ENCODE measurements at regions not wholly inside any gene's neighbourhood (a gene's known extent, or its start where the extent isn't known, plus 50 kb on each side); places are given as distances from the start of the nearest gene placed in this dataset.

- no peak for DNase-seq (ENCODE audit: low read depth)
Observed at GRCh38 chr7:15855525-15856109, 169.1 kb upstream of the MEOX2 start.

DNA sequence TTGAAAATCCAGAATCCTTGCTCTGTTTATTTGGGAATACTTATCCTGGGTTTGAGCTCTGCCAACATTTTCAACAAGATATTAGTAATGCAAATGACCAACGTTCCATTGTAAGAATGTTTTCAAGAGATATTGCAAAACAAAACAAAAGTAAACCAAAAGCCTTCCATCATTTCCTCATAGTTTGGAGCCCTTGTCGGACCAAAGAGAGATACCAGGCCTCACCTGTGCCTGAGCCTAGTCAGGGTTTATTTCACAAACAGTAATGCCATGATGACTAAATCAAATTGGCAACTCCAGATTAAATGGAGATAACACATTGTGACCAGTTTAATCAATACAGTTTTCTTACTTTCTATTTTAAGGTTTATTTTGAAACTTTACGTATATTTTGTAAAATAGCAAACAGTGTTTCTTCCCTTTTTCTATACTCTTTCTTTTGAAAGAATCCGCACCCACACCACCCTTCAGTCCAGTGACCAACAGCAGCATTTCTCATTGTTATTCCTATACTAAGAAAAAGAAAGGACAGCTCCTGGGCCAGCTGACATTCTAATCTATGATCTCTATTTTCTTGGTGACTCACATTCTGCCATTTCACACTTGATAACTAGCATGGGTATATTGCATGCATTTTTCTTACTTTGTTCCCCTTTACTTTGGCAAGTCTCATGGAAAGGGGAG is 168.5 kb upstream of the MEOX2 start:
- no peak for DNase-seq (ENCODE audit: low read depth)

DNA sequence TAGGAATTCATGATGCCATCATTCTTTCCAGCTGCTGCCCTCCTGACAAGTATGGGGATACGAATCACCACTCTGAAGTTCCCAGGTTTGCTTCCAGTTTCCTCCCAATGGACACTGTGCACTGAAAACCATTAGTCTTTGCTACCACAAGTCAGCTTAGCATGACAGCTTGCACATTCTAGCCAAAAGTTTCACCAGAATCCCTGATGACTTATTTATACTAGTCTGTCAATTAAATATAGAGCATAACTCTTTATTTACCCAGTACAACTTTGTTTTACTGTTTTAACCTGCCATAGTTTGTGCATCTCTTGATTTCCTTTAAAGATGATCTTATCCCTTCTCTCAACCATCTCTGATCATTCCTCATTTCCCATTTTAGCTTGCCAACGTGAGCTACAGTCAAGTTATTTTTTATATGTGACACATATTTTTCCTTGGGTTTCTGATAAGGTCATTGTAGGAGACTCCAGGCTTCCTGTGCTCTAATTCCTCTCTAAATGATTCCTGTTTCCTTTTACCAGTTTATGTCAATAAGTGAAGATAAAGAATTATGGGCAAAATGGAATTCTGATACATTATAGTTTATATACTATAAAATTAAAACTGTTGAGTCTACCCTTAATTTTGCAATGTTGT is 167.5 kb upstream of the MEOX2 start:
- no peak for DNase-seq (ENCODE audit: low read depth)

GRCh38 chr7:15851201-15851600 is 164.7 kb upstream of the MEOX2 start:
- no peak for DNase-seq (ENCODE audit: low read depth)

- DNase-seq (ENCODE audit: low read depth), result no peak
Observed at GRCh38 chr7:15848901-15849300, 162.4 kb upstream of the MEOX2 start.

DNA sequence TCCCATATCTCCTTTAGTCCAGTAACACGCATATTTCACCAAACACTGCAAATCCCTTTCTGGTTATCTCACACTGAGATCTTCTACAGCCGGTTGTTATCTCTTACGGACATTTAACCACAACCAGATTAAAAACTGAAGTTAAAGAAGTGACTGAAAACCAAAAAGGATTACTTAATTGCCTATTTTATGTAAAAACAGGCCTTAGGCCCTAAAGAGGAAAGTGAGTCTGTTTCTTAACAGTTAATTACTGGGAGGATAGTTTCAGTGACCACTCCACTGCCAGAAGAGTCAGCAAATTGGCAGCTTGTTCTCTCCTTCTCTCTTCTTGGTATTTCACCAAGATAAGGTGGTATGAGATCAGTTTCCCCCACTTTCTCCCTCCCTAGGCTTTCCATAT is 161.9 kb upstream of the MEOX2 start:
- DNase-seq (ENCODE audit: low read depth), result no peak

DNA sequence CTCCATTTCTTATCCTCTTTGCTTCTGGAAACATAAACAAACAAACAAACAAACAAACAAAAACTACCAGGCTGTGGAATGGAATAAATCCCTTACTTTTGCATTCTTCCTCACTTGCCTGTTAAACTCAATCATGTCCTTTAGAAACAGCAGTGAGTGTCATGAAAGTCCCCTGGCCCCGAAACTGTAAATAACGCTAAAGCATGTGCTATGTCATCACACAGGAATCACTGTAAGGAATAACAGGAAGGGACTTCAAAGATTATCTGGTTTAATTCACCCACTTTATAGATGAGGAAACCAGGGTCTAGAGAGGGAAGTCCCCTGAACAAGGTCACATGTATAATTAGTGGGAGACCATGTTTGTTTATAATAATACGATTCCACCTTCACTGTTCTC is 159.4 kb upstream of the MEOX2 start:
- no peak for DNase-seq (ENCODE audit: low read depth)

DNA sequence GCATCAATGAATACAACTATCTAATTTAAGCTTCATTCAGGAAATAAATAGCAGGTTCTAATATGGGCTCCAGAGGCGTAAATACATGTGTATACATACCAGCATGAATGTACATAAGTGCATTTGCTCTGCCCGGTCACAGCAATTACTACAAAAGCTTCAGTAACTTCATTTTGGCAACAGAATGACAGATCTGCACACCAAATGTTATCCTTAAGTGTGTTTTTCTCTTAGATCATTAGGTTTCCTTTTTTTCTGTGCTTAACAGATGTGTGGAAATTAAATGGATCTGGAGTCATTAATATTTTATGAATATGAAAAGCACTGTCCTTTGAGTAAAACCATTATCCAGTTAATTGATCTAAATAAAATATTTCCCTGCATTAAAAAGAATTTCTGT is 159.0 kb upstream of the MEOX2 start:
- DNase-seq (ENCODE audit: low read depth), result no peak

DNA sequence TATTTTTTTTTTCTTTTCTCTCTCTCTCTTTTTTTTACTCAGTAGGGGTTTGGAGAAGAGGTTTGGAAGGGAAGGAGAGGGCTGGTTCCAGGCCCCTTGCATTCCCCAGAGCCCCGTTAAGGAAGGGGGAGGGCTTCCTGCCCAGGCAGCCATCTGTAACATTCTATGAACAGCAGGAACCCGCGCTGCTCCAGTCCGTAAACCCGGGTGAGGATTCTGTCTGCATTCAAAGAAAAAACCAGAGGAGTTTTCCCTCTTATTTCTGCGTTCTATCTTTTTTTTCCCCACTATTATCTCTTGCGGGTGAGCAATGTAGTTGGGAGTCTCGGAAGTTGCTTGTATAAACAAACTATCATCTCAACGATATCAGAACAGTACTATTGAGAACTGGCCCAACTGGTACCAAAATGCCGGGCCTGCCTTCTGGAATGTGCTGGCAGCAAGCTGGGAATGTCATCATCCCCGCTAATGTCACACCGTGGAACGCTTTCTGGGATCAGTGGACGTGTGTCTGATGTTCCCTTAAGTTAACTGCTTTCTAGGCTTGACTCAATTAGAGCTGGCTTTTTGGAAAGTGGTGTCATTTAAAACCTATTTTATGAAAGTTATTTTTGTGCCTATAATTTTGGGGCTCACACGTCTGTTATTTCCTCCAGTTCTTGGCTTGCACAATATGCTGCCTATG is 153.1 kb upstream of the MEOX2 start:
- DNase-seq (ENCODE audit: low read depth), result no peak

GRCh38 chr7:15838265-15838664 is 151.8 kb upstream of the MEOX2 start:
- no peak for DNase-seq (ENCODE audit: low read depth)

DNA sequence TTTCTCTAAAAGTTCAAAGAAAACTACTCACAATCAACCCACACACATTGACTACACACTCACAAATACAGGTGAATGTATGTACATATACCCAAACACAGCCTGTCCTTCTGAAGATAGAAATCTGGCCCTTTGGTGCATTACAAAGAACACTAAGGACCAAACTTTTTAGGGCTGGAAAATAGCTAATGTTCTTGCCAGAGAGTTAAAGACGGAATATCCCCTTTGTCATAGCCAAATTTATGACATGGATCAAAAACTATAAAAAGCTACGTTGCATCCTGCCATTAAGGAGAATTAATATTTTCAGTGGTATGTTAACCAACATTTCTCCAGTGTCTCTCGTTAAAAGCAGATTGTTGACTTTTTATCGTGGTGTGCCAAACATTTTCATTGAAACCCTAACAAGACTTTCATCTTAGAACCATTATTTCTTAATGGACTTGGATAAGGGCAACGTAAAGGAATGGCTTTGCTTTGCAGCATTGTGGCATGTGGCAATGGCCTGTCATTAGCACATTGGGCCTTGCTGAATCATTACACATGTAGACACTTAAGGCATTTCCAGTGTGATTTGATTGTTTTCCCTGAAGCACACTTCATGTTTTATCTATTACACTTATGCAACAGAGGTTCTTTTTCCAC is 150.9 kb upstream of the MEOX2 start:
- DNase-seq (ENCODE audit: low read depth), result no peak

DNA sequence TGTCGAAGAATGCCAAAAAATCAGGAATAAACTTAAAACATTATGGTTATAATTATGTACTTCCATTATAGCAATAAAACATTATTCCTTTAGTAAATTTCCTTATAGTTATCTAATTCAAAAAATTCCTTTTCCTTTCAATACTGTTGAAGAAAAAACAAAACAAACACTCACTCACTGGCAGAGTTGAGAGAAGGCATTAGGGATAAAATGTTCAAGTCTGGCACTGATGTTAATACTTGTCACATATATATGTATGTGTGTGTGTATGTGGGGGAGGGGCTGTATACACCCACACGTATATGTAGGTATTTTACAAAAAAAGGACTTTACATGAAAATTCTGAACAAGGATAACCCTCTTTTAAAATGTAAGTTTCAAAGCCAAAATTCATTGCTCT is 150.2 kb upstream of the MEOX2 start:
- DNase-seq (ENCODE audit: low read depth), result no peak

- no peak for DNase-seq (ENCODE audit: low read depth)
Observed at GRCh38 chr7:15836041-15836440, 149.6 kb upstream of the MEOX2 start.

DNA sequence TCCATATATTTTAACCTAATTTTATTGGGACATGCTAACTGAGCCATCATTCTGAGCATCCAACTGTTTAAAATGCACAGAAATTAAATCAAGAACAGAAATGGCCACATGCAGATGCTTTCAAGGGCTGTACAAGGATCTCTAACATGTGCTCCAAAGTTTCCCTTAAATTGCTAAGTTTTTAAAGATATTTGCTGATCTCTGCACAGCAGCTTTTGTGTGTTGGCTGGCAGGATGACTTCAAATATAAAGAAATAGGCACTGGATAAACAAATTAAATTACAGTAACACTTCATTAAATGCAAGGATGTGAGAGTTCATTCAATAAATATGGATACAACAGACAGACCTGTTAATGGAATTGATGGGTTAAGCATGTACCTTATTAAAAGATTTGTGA is 148.0 kb upstream of the MEOX2 start:
- no peak for DNase-seq (ENCODE audit: low read depth)

- DNase-seq (ENCODE audit: low read depth), result no peak
Observed at GRCh38 chr7:15832996-15833395, 146.5 kb upstream of the MEOX2 start.

- DNase-seq (ENCODE audit: low read depth), result no peak
Observed at GRCh38 chr7:15831606-15832005, 145.1 kb upstream of the MEOX2 start.

- DNase-seq (ENCODE audit: low read depth), result no peak
Observed at GRCh38 chr7:15829691-15830090, 143.2 kb upstream of the MEOX2 start.

DNA sequence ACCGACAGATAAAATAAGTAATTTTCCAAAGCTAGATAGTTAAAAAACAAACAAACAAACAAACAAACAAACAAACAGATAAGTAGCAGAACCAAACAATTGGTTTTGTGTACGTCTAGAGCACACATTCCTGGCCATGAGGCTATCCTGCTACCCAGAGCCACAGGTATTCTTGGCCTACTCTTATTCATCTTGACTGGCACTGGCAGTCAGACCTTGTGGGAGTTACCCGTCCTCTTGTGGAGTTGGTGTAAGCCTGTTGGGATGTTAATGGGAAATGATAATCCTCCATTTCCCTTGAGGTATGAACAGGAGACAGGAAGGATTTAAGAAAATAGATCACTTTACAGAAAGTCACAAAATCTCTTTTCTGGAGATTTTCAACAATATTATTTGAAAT is 142.4 kb upstream of the MEOX2 start:
- no peak for DNase-seq (ENCODE audit: low read depth)

GRCh38 chr7:15821484-15822427 is 135.3 kb upstream of the MEOX2 start:
- DNase-seq (ENCODE audit: low read depth), result no peak

- no peak for DNase-seq (ENCODE audit: low read depth)
Observed at GRCh38 chr7:15820319-15820718, 133.8 kb upstream of the MEOX2 start.

- no peak for DNase-seq (ENCODE audit: low read depth)
Observed at GRCh38 chr7:15816835-15817426, 130.4 kb upstream of the MEOX2 start.
